ENCODE measurements at regions not wholly inside any gene's neighbourhood (a gene's known extent, or its start where the extent isn't known, plus 50 kb on each side); places are given as distances from the start of the nearest gene placed in this dataset.

DNA sequence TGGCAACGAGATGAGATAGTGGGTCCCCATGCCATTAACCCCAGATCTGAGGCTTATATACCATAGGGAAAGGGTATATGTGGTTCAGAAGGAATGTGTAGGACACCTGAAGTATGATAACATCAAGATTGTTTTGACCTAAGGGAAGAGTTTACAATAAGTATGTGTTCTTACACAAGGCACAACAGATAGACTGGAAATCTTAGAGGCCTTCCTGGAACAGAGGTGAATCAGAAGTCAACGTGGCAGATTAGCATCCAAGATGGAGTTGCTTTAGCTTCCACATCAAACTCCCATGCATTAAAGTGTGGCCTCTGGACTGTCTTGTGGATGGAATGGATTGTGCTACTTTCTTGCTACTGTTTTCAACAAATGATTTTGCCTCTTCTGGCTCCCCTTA is 116.6 kb upstream of the NT5C1B start:
- Histone ChIP-seq H3K4me1 (ENCODE audit: control insufficient read depth in 1 of 2, insufficient read depth in 2 of 2, low read length in 2 of 2) (no peaks in the 10 kb centered on the region), H3K9me3 (replicated peaks in 1 of 2; ENCODE audit: control insufficient read depth in 1 of 2, insufficient read depth in 1 of 2, low read length in 2 of 2) (no peaks in the 10 kb centered on the region), H3K4me2 (replicated peaks; ENCODE audit: extremely low read depth, low read length, poor library complexity, severe bottlenecking) (no peak overlapping the region), H3K27me3 (ENCODE audit: control insufficient read depth in 2 of 2, insufficient read depth in 2 of 2, low read length in 2 of 2) (no peaks in the 10 kb centered on the region), H3K27ac (ENCODE audit: low read depth in 1 of 2, low read length in 2 of 2) (no peak overlapping the region), H3K79me2 (ENCODE audit: insufficient read depth, low read length) (no peaks in the 10 kb centered on the region), H3K9ac (ENCODE audit: insufficient read depth, low read length, poor library complexity, severe bottlenecking) (no peak overlapping the region), H3K36me3 (replicated peaks in 1 of 2; ENCODE audit: control insufficient read depth in 1 of 2, insufficient read depth in 2 of 2, low read length in 2 of 2) (no peaks in the 10 kb centered on the region), H3K4me3 (replicated peaks in 1 of 3; ENCODE audit: low read depth in 2 of 3, low read length in 3 of 3) (no peak overlapping the region), H2AFZ (ENCODE audit: insufficient read depth, low read depth, low read length, poor library complexity, severe bottlenecking) (no peak overlapping the region), H4K20me1 (ENCODE audit: insufficient read depth, low read length) (no peaks in the 10 kb centered on the region)
- intact Hi-C loops (cut with micrococcal nuclease): no loop called here
- DNase-seq: no peak
- no peak overlapping the region for H3K27ac Mint-ChIP-seq
- no peaks in the 10 kb centered on the region for H3K4me1 Mint-ChIP-seq
- H3K27me3 Mint-ChIP-seq (ENCODE audit: low read depth in 3 of 3): peaks cover 0 to under 1% (median 0%) of the 10 kb centered on the region in 3 donors
- peaks cover 0 to 4% (median 1%) of the 10 kb centered on the region in 7 donors for H3K9me3 Mint-ChIP-seq
- 83% methylated on average over 1 of the region's 2 CpGs for WGBS (ENCODE audit: insufficient coverage)
- H3K4me3 Mint-ChIP-seq: no peak overlapping the region
- H3K36me3 Mint-ChIP-seq: no peaks in the 10 kb centered on the region
- TF ChIP-seq, protein P1, sequence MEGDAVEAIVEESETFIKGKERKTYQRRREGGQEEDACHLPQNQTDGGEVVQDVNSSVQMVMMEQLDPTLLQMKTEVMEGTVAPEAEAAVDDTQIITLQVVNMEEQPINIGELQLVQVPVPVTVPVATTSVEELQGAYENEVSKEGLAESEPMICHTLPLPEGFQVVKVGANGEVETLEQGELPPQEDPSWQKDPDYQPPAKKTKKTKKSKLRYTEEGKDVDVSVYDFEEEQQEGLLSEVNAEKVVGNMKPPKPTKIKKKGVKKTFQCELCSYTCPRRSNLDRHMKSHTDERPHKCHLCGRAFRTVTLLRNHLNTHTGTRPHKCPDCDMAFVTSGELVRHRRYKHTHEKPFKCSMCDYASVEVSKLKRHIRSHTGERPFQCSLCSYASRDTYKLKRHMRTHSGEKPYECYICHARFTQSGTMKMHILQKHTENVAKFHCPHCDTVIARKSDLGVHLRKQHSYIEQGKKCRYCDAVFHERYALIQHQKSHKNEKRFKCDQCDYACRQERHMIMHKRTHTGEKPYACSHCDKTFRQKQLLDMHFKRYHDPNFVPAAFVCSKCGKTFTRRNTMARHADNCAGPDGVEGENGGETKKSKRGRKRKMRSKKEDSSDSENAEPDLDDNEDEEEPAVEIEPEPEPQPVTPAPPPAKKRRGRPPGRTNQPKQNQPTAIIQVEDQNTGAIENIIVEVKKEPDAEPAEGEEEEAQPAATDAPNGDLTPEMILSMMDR (IDR thresholded peaks at IDR 0.05): no peak

DNA sequence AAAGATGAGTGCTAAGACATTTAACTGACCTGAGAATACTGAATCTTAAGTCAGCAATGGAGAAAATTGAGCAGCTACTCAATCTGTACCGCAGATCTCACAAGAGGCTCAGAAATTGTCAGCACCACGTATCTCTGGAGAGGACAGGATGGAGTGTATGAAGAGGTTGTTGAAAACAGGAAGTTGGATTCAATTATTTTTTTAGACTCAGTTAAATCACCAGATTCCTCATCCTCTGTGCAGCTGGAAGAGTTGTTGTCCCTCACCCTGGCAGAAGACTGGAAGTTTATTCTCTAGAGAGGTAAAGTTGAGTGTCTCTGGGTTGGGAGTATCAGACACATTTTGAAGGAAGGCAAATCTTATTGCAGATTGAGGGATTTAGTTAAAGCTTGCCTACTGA is 114.9 kb upstream of the NT5C1B start:
- Mint-ChIP-seq H3K9me3 (peaks cover 0 to 4% (median 1%) of the 10 kb centered on the region in 7 donors), H3K4me3 (no peak overlapping the region), H3K36me3 (no peaks in the 10 kb centered on the region)

More for the DNA sequence above, 114.9 kb upstream of the NT5C1B start:
- no peaks in the 10 kb centered on the region for H3K27me3 ChIP-seq (ENCODE audit: control insufficient read depth in 2 of 2, insufficient read depth in 2 of 2, low read length in 2 of 2)
- H3K79me2 ChIP-seq (ENCODE audit: insufficient read depth, low read length): no peaks in the 10 kb centered on the region
- Mint-ChIP-seq H3K27ac (no peak overlapping the region), H3K27me3 (ENCODE audit: low read depth in 3 of 3) (no peaks in the 10 kb centered on the region), H3K4me1 (no peaks in the 10 kb centered on the region)
- intact Hi-C loops (cut with micrococcal nuclease): no loop called here
- H3K4me2 ChIP-seq (replicated peaks; ENCODE audit: extremely low read depth, low read length, poor library complexity, severe bottlenecking): no peak overlapping the region
- no peaks in the 10 kb centered on the region for H3K9me3 ChIP-seq (replicated peaks in 1 of 2; ENCODE audit: control insufficient read depth in 1 of 2, insufficient read depth in 1 of 2, low read length in 2 of 2)
- TF ChIP-seq, protein P1 (IDR thresholded peaks at IDR 0.05): no peak
- no peak overlapping the region for H3K9ac ChIP-seq (ENCODE audit: insufficient read depth, low read length, poor library complexity, severe bottlenecking)
- no peaks in the 10 kb centered on the region for H4K20me1 ChIP-seq (ENCODE audit: insufficient read depth, low read length)
- H3K4me1 ChIP-seq (ENCODE audit: control insufficient read depth in 1 of 2, insufficient read depth in 2 of 2, low read length in 2 of 2): no peaks in the 10 kb centered on the region
- no peak overlapping the region for H2AFZ ChIP-seq (ENCODE audit: insufficient read depth, low read depth, low read length, poor library complexity, severe bottlenecking)
- H3K27ac ChIP-seq (ENCODE audit: low read depth in 1 of 2, low read length in 2 of 2): no peak overlapping the region
- WGBS (ENCODE audit: insufficient coverage): 100% methylated on average over 1 of the region's 2 CpGs
- H3K4me3 ChIP-seq (replicated peaks in 1 of 3; ENCODE audit: low read depth in 2 of 3, low read length in 3 of 3): no peak overlapping the region
- H3K36me3 ChIP-seq (replicated peaks in 1 of 2; ENCODE audit: control insufficient read depth in 1 of 2, insufficient read depth in 2 of 2, low read length in 2 of 2): no peaks in the 10 kb centered on the region
- DNase-seq: no peak

Measured in CD14-positive monocyte (primary cell).